ENCODE measurements at regions not wholly inside any gene's neighbourhood (a gene's known extent, or its start where the extent isn't known, plus 50 kb on each side); places are given as distances from the start of the nearest gene placed in this dataset.
"Not testable (repeated sequence)": the region's sequence is repeated elsewhere in the genome, so short reads cannot be mapped to it uniquely, and the experiment has no call there.

DNA sequence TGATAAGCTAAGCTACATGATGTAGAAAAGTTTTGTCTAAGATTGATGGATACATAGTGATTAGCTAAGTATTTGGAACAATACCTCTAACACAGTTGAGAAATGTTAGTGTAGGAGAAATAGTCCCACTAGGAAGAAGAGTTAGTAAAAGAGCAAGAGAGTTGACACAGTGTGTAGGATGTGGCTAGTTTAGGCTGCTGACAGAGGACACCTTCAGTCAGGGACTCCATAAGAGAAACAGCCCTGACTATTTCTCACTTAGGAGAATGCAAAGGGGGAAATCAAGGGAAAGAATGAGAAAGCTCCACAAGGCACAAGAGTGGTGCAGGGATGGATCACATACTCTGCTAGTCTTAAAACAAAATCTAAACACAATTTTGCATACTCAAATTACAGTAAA is 613.7 kb downstream of the SLC16A7 start:
- Histone ChIP-seq H3K27me3 (no peaks in the 10 kb centered on the region), H3K4me3 (no peak overlapping the region), H3K9me3 (no peaks in the 10 kb centered on the region), H3K27ac (no peak overlapping the region), H3K4me1 (peaks cover 0 to 3% (median 0%) of the 10 kb centered on the region in 4 donors), H3K36me3 (no peaks in the 10 kb centered on the region)
- TF ChIP-seq EP300 (IDR thresholded peaks at IDR 0.05), result no peak
- no peak for TF ChIP-seq POLR2A (IDR thresholded peaks at IDR 0.05)
- no peak for TF ChIP-seq POLR2AphosphoS5 (IDR thresholded peaks at IDR 0.05)
- TF ChIP-seq, protein P1, sequence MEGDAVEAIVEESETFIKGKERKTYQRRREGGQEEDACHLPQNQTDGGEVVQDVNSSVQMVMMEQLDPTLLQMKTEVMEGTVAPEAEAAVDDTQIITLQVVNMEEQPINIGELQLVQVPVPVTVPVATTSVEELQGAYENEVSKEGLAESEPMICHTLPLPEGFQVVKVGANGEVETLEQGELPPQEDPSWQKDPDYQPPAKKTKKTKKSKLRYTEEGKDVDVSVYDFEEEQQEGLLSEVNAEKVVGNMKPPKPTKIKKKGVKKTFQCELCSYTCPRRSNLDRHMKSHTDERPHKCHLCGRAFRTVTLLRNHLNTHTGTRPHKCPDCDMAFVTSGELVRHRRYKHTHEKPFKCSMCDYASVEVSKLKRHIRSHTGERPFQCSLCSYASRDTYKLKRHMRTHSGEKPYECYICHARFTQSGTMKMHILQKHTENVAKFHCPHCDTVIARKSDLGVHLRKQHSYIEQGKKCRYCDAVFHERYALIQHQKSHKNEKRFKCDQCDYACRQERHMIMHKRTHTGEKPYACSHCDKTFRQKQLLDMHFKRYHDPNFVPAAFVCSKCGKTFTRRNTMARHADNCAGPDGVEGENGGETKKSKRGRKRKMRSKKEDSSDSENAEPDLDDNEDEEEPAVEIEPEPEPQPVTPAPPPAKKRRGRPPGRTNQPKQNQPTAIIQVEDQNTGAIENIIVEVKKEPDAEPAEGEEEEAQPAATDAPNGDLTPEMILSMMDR (IDR thresholded peaks at IDR 0.05), result no peak
- intact Hi-C loops (cut with DNase I), result no loop called here
- DNase-seq, result no peak

DNA sequence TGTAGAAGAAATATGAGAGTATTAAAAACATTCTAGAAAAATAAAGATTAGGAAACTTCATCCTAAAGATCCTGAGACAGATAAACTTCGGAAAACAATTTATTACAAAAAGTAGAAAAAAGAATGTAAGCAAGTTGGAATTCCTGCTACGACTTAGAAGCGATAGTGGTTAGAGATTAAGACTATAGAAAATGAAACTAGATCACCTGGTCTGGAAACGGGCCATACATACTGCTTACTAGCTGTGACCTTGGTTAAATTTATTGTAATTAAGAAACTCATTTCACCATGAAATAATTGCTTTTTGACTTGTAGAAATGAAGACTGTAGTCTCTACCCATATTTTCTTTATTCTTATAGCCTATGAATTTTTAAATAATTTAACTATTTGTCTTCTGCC is 614.1 kb downstream of the SLC16A7 start:
- TF ChIP-seq EP300 (IDR thresholded peaks at IDR 0.05) (no peak), POLR2A (IDR thresholded peaks at IDR 0.05) (no peak), POLR2AphosphoS5 (IDR thresholded peaks at IDR 0.05) (no peak)
- TF ChIP-seq, protein P1 (IDR thresholded peaks at IDR 0.05), result no peak
- Histone ChIP-seq H3K4me3 (no peak overlapping the region), H3K27ac (no peak overlapping the region), H3K9me3 (no peaks in the 10 kb centered on the region), H3K4me1 (peaks cover 0 to 3% (median 0%) of the 10 kb centered on the region in 4 donors), H3K27me3 (no peaks in the 10 kb centered on the region), H3K36me3 (no peaks in the 10 kb centered on the region)
- WGBS, 2 donors, result 68 to 73% methylated on average over 4 of the region's 4 CpGs
- DNase-seq, result no peak
- intact Hi-C loops (cut with DNase I), result no loop called here

DNA sequence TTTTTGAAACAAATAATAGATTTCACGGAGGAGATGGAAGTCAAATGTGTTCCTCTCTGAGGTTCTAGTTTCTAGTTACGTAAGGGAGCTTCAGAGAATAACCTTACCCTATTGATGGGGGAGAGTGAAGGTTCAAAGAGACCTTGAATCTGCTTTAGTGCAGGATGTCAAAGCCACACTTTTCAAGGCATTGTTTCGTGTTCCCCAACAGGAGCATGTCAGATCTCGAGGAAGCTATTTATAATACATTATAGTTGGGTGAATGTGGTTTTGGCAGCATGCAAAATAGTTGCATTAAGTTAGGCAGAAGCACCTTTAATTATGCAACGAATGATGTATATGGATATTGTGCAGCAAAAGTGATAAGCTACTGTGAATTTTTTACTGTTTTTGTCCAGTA is 614.9 kb downstream of the SLC16A7 start:
- no peaks in the 10 kb centered on the region for H3K9me3 ChIP-seq
- no peak for TF ChIP-seq EP300 (IDR thresholded peaks at IDR 0.05)
- 70 to 78% methylated on average over 5 of the region's 5 CpGs for WGBS, 2 donors

GRCh38 chr12:60211244-60211643 is 615.4 kb downstream of the SLC16A7 start:
- no peaks in the 10 kb centered on the region for H3K4me1 ChIP-seq
- 81 to 82% methylated on average over 1 of the region's 1 CpG for WGBS, 2 donors
- H3K36me3 ChIP-seq, result no peaks in the 10 kb centered on the region
- no peak for TF ChIP-seq POLR2AphosphoS5 (IDR thresholded peaks at IDR 0.05)
- no peak for TF ChIP-seq EP300 (IDR thresholded peaks at IDR 0.05)
- TF ChIP-seq, protein P1 (IDR thresholded peaks at IDR 0.05), result no peak
- TF ChIP-seq POLR2A (IDR thresholded peaks at IDR 0.05), result no peak
- H3K27ac ChIP-seq, result no peak overlapping the region
- intact Hi-C loops (cut with DNase I), result no loop called here
- H3K9me3 ChIP-seq, result no peaks in the 10 kb centered on the region
- no peak for DNase-seq
- no peak overlapping the region for H3K4me3 ChIP-seq
- H3K27me3 ChIP-seq, result no peaks in the 10 kb centered on the region

More for the DNA sequence above, 614.9 kb downstream of the SLC16A7 start:
- Histone ChIP-seq H3K27me3 (no peaks in the 10 kb centered on the region), H3K4me1 (peaks cover 0 to 2% (median 0%) of the 10 kb centered on the region in 4 donors), H3K4me3 (no peak overlapping the region), H3K27ac (no peak overlapping the region), H3K36me3 (no peaks in the 10 kb centered on the region)
- no peak for DNase-seq
- intact Hi-C loops (cut with DNase I), result no loop called here

DNA sequence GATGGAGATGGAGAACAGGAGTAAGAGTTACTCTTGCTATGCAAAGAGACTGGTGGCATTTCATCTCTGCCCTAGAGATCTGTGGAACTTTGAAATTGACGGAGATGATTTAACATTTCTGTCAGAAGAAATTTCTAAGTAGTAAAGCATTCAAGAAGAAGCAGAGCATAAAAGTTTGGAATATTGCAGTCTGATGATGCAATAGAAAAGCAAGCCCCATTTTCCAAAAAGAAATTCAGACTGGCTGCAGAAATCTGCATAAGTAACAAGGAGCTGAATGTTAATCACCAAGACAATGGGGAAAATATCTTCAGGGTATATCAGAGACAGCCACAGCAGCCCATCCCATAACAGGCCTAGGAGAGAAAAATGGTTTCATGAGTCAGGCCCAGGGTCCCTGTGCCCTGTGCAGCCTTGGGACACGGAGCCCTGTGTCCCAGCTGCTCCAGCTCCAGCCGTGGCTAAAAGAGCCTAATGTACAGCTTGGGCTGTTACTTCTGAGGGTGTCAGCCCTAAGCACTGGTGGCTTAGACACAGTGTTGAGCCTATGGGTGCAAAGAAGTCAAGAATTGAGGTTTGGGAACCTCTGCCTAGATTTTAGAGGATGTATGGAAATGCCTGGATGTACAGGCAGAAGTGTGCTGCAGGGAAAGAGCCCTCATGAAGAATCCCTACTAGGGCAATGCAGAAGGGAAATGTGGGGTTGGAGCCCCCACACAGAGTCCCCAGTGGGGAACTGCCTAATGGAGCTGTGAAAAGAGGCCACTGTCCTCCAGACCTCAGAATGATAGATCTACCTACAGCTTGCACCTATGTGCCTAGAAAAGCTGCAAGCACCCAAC is 616.6 kb downstream of the SLC16A7 start:
- no peaks in the 10 kb centered on the region for H3K27me3 ChIP-seq
- no peak for TF ChIP-seq POLR2A (IDR thresholded peaks at IDR 0.05)
- no peak for TF ChIP-seq POLR2AphosphoS5 (IDR thresholded peaks at IDR 0.05)
- WGBS, 2 donors, result 73 to 83% methylated on average over 3 of the region's 3 CpGs
- intact Hi-C loops (cut with DNase I), result no loop called here
- H3K36me3 ChIP-seq, result no peaks in the 10 kb centered on the region
- no peak for DNase-seq
- no peak overlapping the region for H3K27ac ChIP-seq
- no peaks in the 10 kb centered on the region for H3K4me1 ChIP-seq
- H3K9me3 ChIP-seq, result no peaks in the 10 kb centered on the region
- H3K4me3 ChIP-seq, result no peak overlapping the region

- H3K9me3 ChIP-seq; H3K4me3 ChIP-seq; H3K4me1 ChIP-seq; DNase-seq; H3K36me3 ChIP-seq; intact Hi-C loops (cut with DNase I); H3K27ac ChIP-seq; H3K27me3 ChIP-seq: not testable (repeated sequence)
- 88 to 89% methylated on average over 3 of the region's 3 CpGs for WGBS, 2 donors
These were observed 617.4 kb downstream of the SLC16A7 start for GRCh38 chr12:60213272-60213671.

Data from sigmoid colon (tissue), 6 donors.